ENCODE measurements at regions not wholly inside any gene's neighbourhood (a gene's known extent, or its start where the extent isn't known, plus 50 kb on each side); places are given as distances from the start of the nearest gene placed in this dataset.

DNA sequence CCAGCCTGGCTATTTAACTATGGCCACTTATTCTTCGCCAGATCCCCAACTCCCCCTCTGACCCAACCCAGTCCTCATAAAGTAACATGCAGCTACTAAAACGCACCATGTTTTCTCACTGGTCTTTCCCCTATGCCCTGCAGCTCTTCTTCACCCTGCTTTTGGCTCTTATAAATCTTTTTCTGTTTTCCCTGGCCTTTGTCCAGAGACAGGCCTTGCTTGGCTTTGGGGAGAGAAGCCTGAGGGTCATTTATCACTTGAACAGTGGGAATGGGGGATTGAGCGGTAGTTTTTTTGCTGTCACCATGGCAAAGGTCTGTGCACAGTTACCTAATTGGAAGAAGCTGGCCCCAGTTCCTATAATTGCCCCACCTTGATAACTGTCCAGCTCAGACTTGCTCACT is 202.9 kb upstream of the NT5C1B start:
- no peaks in the 10 kb centered on the region for H3K36me3 ChIP-seq
- TF ChIP-seq, protein P1, sequence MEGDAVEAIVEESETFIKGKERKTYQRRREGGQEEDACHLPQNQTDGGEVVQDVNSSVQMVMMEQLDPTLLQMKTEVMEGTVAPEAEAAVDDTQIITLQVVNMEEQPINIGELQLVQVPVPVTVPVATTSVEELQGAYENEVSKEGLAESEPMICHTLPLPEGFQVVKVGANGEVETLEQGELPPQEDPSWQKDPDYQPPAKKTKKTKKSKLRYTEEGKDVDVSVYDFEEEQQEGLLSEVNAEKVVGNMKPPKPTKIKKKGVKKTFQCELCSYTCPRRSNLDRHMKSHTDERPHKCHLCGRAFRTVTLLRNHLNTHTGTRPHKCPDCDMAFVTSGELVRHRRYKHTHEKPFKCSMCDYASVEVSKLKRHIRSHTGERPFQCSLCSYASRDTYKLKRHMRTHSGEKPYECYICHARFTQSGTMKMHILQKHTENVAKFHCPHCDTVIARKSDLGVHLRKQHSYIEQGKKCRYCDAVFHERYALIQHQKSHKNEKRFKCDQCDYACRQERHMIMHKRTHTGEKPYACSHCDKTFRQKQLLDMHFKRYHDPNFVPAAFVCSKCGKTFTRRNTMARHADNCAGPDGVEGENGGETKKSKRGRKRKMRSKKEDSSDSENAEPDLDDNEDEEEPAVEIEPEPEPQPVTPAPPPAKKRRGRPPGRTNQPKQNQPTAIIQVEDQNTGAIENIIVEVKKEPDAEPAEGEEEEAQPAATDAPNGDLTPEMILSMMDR (IDR thresholded peaks at IDR 0.05), result no peak
- H3K4me1 ChIP-seq, result peaks cover 0 to 22% (median 8%) of the 10 kb centered on the region in 9 donors
- intact Hi-C loops (cut with DNase I), result no loop called here
- H3K27ac ChIP-seq, result no peak overlapping the region
- 69 to 71% methylated on average over 3 of the region's 3 CpGs for WGBS, 2 donors
- ATAC-seq (no peak), DNase-seq (no peak)
- no peaks in the 10 kb centered on the region for H3K9me3 ChIP-seq
- H3K27me3 ChIP-seq, result no peaks in the 10 kb centered on the region
- H3K4me3 ChIP-seq, result no peak overlapping the region

DNA sequence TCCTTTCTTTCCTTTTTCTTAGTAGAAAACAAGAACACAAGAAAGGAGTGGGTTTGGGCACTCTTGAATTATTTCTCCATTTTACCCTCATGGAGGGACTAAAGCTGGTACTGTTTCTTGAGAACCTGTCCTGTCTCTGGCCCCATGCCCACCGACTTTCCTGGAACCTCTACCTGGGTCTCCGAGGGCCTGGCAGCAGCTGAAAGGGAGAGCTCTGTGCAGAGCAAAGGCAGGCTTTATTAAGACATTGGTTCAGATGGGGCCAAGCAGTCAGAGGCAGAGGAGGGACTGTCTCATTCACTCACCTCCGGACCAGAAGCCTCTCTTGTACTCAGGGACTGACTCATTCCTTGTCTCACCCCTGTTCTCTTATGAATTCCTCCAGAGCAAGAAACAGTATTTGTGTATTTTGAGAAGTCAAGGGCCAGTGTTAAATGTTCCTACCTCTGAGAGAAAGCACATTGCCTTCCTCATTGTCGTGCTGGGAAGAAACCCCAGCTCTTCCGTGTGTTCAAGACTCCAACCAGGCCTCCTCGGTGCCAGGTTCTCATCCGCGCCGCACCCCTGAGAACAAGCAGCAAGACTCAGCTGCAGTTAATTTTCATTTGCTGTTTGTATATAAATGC is 201.9 kb upstream of the NT5C1B start:
- TF ChIP-seq, protein P1 (IDR thresholded peaks at IDR 0.05), result no peak

DNA sequence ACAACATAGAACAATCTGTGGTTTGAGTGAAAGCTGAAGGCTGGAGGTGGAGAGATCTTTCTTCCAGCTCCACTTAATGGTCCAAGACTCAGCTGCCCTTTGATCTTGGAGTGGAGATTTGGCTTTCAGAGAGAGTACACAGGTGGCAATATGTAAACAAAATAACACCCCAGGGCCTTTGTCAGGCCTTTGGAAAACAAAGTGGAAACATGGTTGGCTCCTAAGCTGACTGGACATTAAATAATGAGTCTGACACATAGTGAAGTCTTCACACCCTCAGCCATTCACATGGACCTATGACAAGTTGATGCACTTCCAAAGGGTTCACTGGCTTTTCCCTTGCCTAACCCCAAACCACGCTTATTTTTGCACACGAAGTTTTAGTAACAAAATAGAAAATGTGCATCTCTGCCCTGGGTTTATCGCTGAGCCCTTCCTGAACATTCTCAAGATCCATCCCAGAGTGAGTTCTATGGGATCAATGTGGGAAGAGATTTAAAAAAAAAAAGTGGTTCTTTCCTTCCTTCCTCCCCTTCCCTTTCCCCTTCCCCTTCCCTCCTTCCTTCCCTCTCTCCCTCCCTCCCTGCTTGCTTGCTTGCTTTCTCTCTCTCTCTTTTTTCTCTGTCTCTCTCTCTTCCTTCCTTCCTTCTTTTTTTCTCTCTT is 201.3 kb upstream of the NT5C1B start:
- H3K27ac ChIP-seq, result no peak overlapping the region
- no peaks in the 10 kb centered on the region for H3K9me3 ChIP-seq
- no peak overlapping the region for H3K4me3 ChIP-seq
- ATAC-seq (no peak), DNase-seq (no peak)
- no peaks in the 10 kb centered on the region for H3K36me3 ChIP-seq
- H3K27me3 ChIP-seq, result no peaks in the 10 kb centered on the region
- intact Hi-C loops (cut with DNase I), result no loop called here
- WGBS, 2 donors, result 76 to 100% methylated on average over 3 of the region's 3 CpGs
- peaks cover 0 to 22% (median 8%) of the 10 kb centered on the region in 9 donors for H3K4me1 ChIP-seq
- TF ChIP-seq, protein P1 (IDR thresholded peaks at IDR 0.05), result no peak

More for the DNA sequence above, 201.9 kb upstream of the NT5C1B start:
- Histone ChIP-seq H3K4me1 (peaks cover 0 to 22% (median 8%) of the 10 kb centered on the region in 9 donors), H3K4me3 (no peak overlapping the region), H3K27ac (no peak overlapping the region), H3K36me3 (no peaks in the 10 kb centered on the region), H3K9me3 (no peaks in the 10 kb centered on the region), H3K27me3 (no peaks in the 10 kb centered on the region)
- intact Hi-C loops (cut with DNase I), result no loop called here
- ATAC-seq (no peak), DNase-seq (no peak)
- WGBS, 2 donors, result 95 to 98% methylated on average over 9 of the region's 9 CpGs

DNA sequence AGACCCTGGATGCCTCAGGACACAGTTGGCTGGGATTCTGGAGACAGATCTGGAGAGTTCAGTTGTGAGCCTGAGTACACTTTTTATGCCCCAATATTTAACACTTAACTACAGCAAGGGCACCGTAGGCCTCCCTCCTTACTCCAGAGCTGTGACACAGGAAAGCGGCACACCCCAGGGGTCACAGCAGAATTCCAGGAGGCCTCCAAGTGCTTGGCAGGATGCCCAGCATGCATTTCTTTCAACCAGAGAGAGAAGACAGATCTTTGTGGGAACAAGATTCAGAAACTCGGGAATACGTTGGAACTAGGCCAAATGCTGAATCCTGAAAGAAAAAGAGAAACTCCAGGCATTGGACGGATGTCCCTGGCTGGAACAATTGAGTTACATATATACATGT is 199.2 kb upstream of the NT5C1B start:
- DNase-seq (peak; percentile 34 to 43), ATAC-seq (peak in 6 of 8 donors; percentile 39 to 57 (median 45))
- Histone ChIP-seq H3K27ac (no peak overlapping the region), H3K4me1 (peaks cover 0 to 22% (median 8%) of the 10 kb centered on the region in 9 donors), H3K27me3 (no peaks in the 10 kb centered on the region), H3K4me3 (no peak overlapping the region), H3K9me3 (peaks cover 0 to 12% (median 0%) of the 10 kb centered on the region in 11 donors), H3K36me3 (no peaks in the 10 kb centered on the region)
- TF ChIP-seq, protein P1 (IDR thresholded peaks at IDR 0.05), result no peak
- intact Hi-C loops (cut with DNase I), result no loop called here
- WGBS, 2 donors, result 42 to 44% methylated on average over 5 of the region's 5 CpGs

Measured in heart right ventricle (tissue), 16 donors.